ENCODE measurements at regions not wholly inside any gene's neighbourhood (a gene's known extent, or its start where the extent isn't known, plus 50 kb on each side); places are given as distances from the start of the nearest gene placed in this dataset.

DNA sequence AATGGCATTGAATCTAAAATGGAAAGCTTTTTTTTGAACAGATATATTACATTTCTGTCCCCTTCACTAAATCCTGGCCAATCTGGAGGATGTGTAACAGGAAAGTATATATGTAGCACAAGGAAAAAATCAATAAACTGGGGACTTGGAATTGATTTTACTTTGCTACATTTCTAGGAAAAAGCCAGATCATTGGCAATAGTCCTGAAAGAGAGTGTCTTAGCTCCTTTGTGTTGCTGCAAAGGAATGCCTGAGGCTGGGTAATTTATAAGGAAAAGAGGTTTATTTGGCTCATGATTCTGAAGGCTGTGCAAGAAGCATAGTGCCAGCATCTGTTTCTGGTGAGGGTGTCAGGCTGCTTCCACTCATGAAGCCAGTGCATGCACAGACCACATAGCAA lies 574.9 kb downstream of the HTR1B start:
- TF ChIP-seq, protein P1, sequence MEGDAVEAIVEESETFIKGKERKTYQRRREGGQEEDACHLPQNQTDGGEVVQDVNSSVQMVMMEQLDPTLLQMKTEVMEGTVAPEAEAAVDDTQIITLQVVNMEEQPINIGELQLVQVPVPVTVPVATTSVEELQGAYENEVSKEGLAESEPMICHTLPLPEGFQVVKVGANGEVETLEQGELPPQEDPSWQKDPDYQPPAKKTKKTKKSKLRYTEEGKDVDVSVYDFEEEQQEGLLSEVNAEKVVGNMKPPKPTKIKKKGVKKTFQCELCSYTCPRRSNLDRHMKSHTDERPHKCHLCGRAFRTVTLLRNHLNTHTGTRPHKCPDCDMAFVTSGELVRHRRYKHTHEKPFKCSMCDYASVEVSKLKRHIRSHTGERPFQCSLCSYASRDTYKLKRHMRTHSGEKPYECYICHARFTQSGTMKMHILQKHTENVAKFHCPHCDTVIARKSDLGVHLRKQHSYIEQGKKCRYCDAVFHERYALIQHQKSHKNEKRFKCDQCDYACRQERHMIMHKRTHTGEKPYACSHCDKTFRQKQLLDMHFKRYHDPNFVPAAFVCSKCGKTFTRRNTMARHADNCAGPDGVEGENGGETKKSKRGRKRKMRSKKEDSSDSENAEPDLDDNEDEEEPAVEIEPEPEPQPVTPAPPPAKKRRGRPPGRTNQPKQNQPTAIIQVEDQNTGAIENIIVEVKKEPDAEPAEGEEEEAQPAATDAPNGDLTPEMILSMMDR (IDR thresholded peaks at IDR 0.05; ENCODE audit: low read depth, low read length, missing input control) = no peak
- no peak for TF ChIP-seq HNF4A (conservative IDR thresholded peaks at IDR 0.05)
- no peak for TF ChIP-seq YY1 (IDR thresholded peaks at IDR 0.05)
- TF ChIP-seq, protein P2, sequence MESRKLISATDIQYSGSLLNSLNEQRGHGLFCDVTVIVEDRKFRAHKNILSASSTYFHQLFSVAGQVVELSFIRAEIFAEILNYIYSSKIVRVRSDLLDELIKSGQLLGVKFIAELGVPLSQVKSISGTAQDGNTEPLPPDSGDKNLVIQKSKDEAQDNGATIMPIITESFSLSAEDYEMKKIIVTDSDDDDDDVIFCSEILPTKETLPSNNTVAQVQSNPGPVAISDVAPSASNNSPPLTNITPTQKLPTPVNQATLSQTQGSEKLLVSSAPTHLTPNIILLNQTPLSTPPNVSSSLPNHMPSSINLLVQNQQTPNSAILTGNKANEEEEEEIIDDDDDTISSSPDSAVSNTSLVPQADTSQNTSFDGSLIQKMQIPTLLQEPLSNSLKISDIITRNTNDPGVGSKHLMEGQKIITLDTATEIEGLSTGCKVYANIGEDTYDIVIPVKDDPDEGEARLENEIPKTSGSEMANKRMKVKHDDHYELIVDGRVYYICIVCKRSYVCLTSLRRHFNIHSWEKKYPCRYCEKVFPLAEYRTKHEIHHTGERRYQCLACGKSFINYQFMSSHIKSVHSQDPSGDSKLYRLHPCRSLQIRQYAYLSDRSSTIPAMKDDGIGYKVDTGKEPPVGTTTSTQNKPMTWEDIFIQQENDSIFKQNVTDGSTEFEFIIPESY (IDR thresholded peaks at IDR 0.05) = no peak
- TF ChIP-seq TAF1 (conservative IDR thresholded peaks at IDR 0.05) = no peak
- no peak for TF ChIP-seq JUND (IDR thresholded peaks at IDR 0.05)
- TF ChIP-seq, protein P3, sequence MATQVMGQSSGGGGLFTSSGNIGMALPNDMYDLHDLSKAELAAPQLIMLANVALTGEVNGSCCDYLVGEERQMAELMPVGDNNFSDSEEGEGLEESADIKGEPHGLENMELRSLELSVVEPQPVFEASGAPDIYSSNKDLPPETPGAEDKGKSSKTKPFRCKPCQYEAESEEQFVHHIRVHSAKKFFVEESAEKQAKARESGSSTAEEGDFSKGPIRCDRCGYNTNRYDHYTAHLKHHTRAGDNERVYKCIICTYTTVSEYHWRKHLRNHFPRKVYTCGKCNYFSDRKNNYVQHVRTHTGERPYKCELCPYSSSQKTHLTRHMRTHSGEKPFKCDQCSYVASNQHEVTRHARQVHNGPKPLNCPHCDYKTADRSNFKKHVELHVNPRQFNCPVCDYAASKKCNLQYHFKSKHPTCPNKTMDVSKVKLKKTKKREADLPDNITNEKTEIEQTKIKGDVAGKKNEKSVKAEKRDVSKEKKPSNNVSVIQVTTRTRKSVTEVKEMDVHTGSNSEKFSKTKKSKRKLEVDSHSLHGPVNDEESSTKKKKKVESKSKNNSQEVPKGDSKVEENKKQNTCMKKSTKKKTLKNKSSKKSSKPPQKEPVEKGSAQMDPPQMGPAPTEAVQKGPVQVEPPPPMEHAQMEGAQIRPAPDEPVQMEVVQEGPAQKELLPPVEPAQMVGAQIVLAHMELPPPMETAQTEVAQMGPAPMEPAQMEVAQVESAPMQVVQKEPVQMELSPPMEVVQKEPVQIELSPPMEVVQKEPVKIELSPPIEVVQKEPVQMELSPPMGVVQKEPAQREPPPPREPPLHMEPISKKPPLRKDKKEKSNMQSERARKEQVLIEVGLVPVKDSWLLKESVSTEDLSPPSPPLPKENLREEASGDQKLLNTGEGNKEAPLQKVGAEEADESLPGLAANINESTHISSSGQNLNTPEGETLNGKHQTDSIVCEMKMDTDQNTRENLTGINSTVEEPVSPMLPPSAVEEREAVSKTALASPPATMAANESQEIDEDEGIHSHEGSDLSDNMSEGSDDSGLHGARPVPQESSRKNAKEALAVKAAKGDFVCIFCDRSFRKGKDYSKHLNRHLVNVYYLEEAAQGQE (IDR thresholded peaks at IDR 0.05) = no peak
- no peak for TF ChIP-seq RAD21 (IDR thresholded peaks at IDR 0.05)
- TF ChIP-seq GABPA (IDR thresholded peaks at IDR 0.05 in 1 of 2, conservative IDR thresholded peaks at IDR 0.05 in 1 of 2) = no peak
- no peak for TF ChIP-seq EGR1 (IDR thresholded peaks at IDR 0.05; ENCODE audit: low read depth in 2 of 2)
- TF ChIP-seq SP1 (IDR thresholded peaks at IDR 0.05) = no peak
- no peak for TF ChIP-seq RXRA (IDR thresholded peaks at IDR 0.05)
- TF ChIP-seq, protein P4, sequence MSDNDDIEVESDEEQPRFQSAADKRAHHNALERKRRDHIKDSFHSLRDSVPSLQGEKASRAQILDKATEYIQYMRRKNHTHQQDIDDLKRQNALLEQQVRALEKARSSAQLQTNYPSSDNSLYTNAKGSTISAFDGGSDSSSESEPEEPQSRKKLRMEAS (IDR thresholded peaks at IDR 0.05) = no peak

Data from liver (tissue), 3 donors.